NCI-H2227 (cell line): ENCODE measurements at regions not wholly inside any gene's neighbourhood (a gene's known extent, or its start where the extent isn't known, plus 50 kb on each side); places are given as distances from the start of the nearest gene placed in this dataset.
"Not testable (repeated sequence)": the region's sequence is repeated elsewhere in the genome, so short reads cannot be mapped to it uniquely, and the experiment has no call there.

ENCODE experiments used
- DNase-seq: peaks from one replicate; lab custom pipeline; 2025; ENCODE audit not compliant: unreplicated experiment; lab: John Stamatoyannopoulos, UW

GRCh38 chr13:84816567-84817105 lies 934.4 kb upstream of the SLITRK1 start:
- DNase-seq: no peak

- no peak for DNase-seq
These were observed 930.5 kb upstream of the SLITRK1 start for GRCh38 chr13:84812789-84813188.

GRCh38 chr13:84812078-84812477 lies 929.8 kb upstream of the SLITRK1 start:
- DNase-seq: no peak

- DNase-seq: no peak
These were observed 928.5 kb upstream of the SLITRK1 start for GRCh38 chr13:84810781-84811180.

GRCh38 chr13:84802073-84802472 lies 919.8 kb upstream of the SLITRK1 start:
- DNase-seq: no peak

- no peak for DNase-seq
These were observed 902.3 kb upstream of the SLITRK1 start for GRCh38 chr13:84784443-84785153.

GRCh38 chr13:84777316-84777715 lies 895.0 kb upstream of the SLITRK1 start:
- no peak for DNase-seq

- no peak for DNase-seq
These were observed 894.3 kb upstream of the SLITRK1 start for GRCh38 chr13:84776593-84776992.

- DNase-seq: not testable (repeated sequence)
These were observed 893.6 kb upstream of the SLITRK1 start for GRCh38 chr13:84775920-84776319.

GRCh38 chr13:84774111-84774510 lies 891.8 kb upstream of the SLITRK1 start:
- no peak for DNase-seq

- DNase-seq: no peak
These were observed 878.7 kb upstream of the SLITRK1 start for GRCh38 chr13:84760956-84761355.

- no peak for DNase-seq
These were observed 866.9 kb upstream of the SLITRK1 start for GRCh38 chr13:84749126-84749525.

- no peak for DNase-seq
These were observed 862.8 kb upstream of the SLITRK1 start for GRCh38 chr13:84745051-84745551.

GRCh38 chr13:84744203-84744602 lies 861.9 kb upstream of the SLITRK1 start:
- no peak for DNase-seq

- DNase-seq: no peak
These were observed 859.0 kb upstream of the SLITRK1 start for GRCh38 chr13:84741253-84741652.

GRCh38 chr13:84739021-84739420 lies 856.7 kb upstream of the SLITRK1 start:
- DNase-seq: no peak

GRCh38 chr13:84737661-84738060 lies 855.4 kb upstream of the SLITRK1 start:
- no peak for DNase-seq

GRCh38 chr13:84730376-84730775 lies 848.1 kb upstream of the SLITRK1 start:
- peak; percentile 38 for DNase-seq

GRCh38 chr13:84705982-84706710 lies 823.9 kb upstream of the SLITRK1 start:
- no peak for DNase-seq

GRCh38 chr13:84702174-84702573 lies 819.9 kb upstream of the SLITRK1 start:
- no peak for DNase-seq

GRCh38 chr13:84697591-84697990 lies 815.3 kb upstream of the SLITRK1 start:
- DNase-seq: not testable (repeated sequence)

GRCh38 chr13:84686973-84687372 lies 804.7 kb upstream of the SLITRK1 start:
- DNase-seq: no peak
